K562 (cell line): ENCODE measurements at regions not wholly inside any gene's neighbourhood (a gene's known extent, or its start where the extent isn't known, plus 50 kb on each side); places are given as distances from the start of the nearest gene placed in this dataset.
A peak's percentile ranks its signal among the peaks of the same experiment; 100 is the strongest.

ENCODE experiments used
- ATAC-seq: fragments of 200-7000 bp; cut with Tn5 transposase; 3 replicates; pipeline ENCODE4 v1.9.1; 2020; ENCODE audit warnings: moderate library complexity
- BruUV-seq: library from RNA; stranded (reverse); fragments of 400-500 nt; replicated peaks from 2 replicates; lab custom pipeline; 2021; lab: Mats Ljungman, UMichigan
- CTCF ChIA-PET: fragments of 300-600 bp; formaldehyde crosslinking; extraction: SDS; loops from one replicate; lab custom pipeline; 2021; ENCODE audit warnings: low intra/inter-chr PET ratio; lab: Yijun Ruan, JAX
- POLR2A ChIA-PET: fragments of 300-600, 350-650 bp; sonication (Branson Sonifier 250); formaldehyde crosslinking; extraction: SDS; loops from one replicate; lab custom pipeline; 2021; ENCODE audit warnings: antibody characterized with exemption, inconsistent platforms; lab: Yijun Ruan, JAX
- DNase-seq, 4 experiments: peaks; one replicate each; pipeline versions ENCODE4 v3.0.0 to v3.0.0-alpha.2; 2011 to 2018; ENCODE audit warnings: low spot score in 3 of 4, mixed read lengths in 3 of 4; ENCODE audit errors: extremely low read depth in 1 of 4
- FAIRE-seq: peaks from 2 replicates; lab custom pipeline; 2011; peaks lifted over from hg19 to GRCh38; lab: Jason Lieb, UNC
- H2AFZ ChIP-seq: 2 replicates; pipeline ENCODE4 v1.6.0; 2011; ENCODE audit warnings: low read depth, low read length, control low read depth, inconsistent platforms
- H3K27ac ChIP-seq: fragments of 200-600 bp; 3 replicates; pipeline ENCODE4 v1.8.0; 2011; ENCODE audit warnings: low read depth, mild to moderate bottlenecking, control low read depth, inconsistent platforms, low read length, moderate library complexity, mixed read lengths; ENCODE audit errors: extremely low read depth
- H3K27me3 ChIP-seq, 2 experiments: fragments of 300-600 bp in 1 of 2; 2 replicates in 1 of 2; 3 replicates in 1 of 2; pipeline versions ENCODE4 v1.6.0 to v1.8.0; 2011; ENCODE audit warnings: inconsistent platforms in 2 of 2, low read length in 2 of 2, mild to moderate bottlenecking in 1 of 2, mixed read lengths in 1 of 2, moderate library complexity in 1 of 2; ENCODE audit not compliant: control insufficient read depth in 2 of 2, insufficient read depth in 2 of 2
- H3K36me3 ChIP-seq: fragments of 300-600 bp; 3 replicates; pipeline ENCODE4 v1.8.0; 2011; ENCODE audit warnings: mild to moderate bottlenecking, low read length, inconsistent platforms; ENCODE audit not compliant: control insufficient read depth, insufficient read depth
- H3K4me1 ChIP-seq, 2 experiments: fragments of 200-600 bp in 1 of 2; replicated peaks in 1 of 2; 2 replicates in 1 of 2; 3 replicates in 1 of 2; pipeline versions ENCODE4 v1.5.1 to v1.8.0; 2011; ENCODE audit warnings: inconsistent platforms in 2 of 2, low read length in 2 of 2, mild to moderate bottlenecking in 1 of 2, mixed read lengths in 1 of 2, moderate library complexity in 1 of 2; ENCODE audit not compliant: control insufficient read depth in 2 of 2, insufficient read depth in 2 of 2
- H3K4me2 ChIP-seq: 2 replicates; pipeline ENCODE4 v1.6.1; 2011; ENCODE audit warnings: low read length, control low read depth, inconsistent platforms, mixed read lengths; ENCODE audit not compliant: insufficient read depth
- H3K4me3 ChIP-seq: fragments of 200-600 bp; sonication (generic), shearing (Covaris generic); 2 replicates; pipeline ENCODE4 v1.5.1; 2016; ENCODE audit warnings: control low read depth, inconsistent platforms
- H3K79me2 ChIP-seq: fragments of 200-600 bp; 3 replicates; pipeline ENCODE4 v1.8.0; 2011; ENCODE audit warnings: low read length, inconsistent platforms; ENCODE audit not compliant: control insufficient read depth, insufficient read depth
- H3K9ac ChIP-seq, 2 experiments: 2 replicates each; pipeline versions ENCODE4 v1.6.0 to v1.6.1; 2011; ENCODE audit warnings: low read depth in 2 of 2, low read length in 2 of 2, control low read depth in 1 of 2, inconsistent platforms in 1 of 2, mild to moderate bottlenecking in 1 of 2, mixed read lengths in 1 of 2; ENCODE audit not compliant: insufficient read depth in 1 of 2
- H3K9me1 ChIP-seq: one replicate; pipeline ENCODE4 v1.6.0; 2011; ENCODE audit warnings: inconsistent platforms, mild to moderate bottlenecking, low read length, moderate library complexity; ENCODE audit not compliant: control insufficient read depth, insufficient read depth
- H3K9me3 ChIP-seq: replicated peaks from 2 replicates; pipeline ENCODE4 v1.5.1; 2011; ENCODE audit warnings: low read depth, low read length, inconsistent platforms; ENCODE audit not compliant: control insufficient read depth, insufficient read depth
- H4K20me1 ChIP-seq: replicated peaks from 2 replicates; pipeline ENCODE4 v1.6.1; 2011; ENCODE audit warnings: low read length, inconsistent platforms, mixed read lengths; ENCODE audit not compliant: control insufficient read depth, insufficient read depth
- CEBPG ChIP-seq, 3 experiments: fragments of 200-800 bp in 1 of 3; sonication (Bioruptor generic) in 1 of 3; sonication (generic) in 1 of 3; formaldehyde crosslinking in 1 of 3; IDR thresholded peaks in 2 of 3; conservative IDR thresholded peaks in 1 of 3; 2 replicates each; pipeline versions ENCODE4 v1.6.1 to v1.8.0; 2016 to 2022; ENCODE audit warnings: missing compliant biosample characterization in 2 of 3, missing genetic modification characterization in 2 of 3, mild to moderate bottlenecking in 1 of 3, missing genetic modification reagents in 1 of 3
- FOXK2 ChIP-seq, 2 experiments: fragments of 450-650 bp; IDR thresholded peaks in 1 of 2; conservative IDR thresholded peaks in 1 of 2; 2 replicates each; pipeline ENCODE4 v1.6.1; 2016; ENCODE audit warnings: low read depth in 2 of 2, mild to moderate bottlenecking in 1 of 2
- SUPT5H ChIP-seq: fragments of 450-650 bp; IDR thresholded peaks from 2 replicates; pipeline ENCODE4 v1.6.1; 2016
- TGIF2 ChIP-seq: sonication (generic); formaldehyde crosslinking; IDR thresholded peaks from 2 replicates; pipeline ENCODE4 v1.8.1; 2022; ENCODE audit warnings: mild to moderate bottlenecking, missing genetic modification reagents, moderate library complexity
- ZFP36 ChIP-seq: fragments of 150-350 bp; IDR thresholded peaks from 2 replicates; pipeline ENCODE4 v1.6.1; 2018; ENCODE audit warnings: low read length, low read depth; ENCODE audit not compliant: partially characterized antibody
- ZNF316 ChIP-seq: fragments of 450-650 bp; IDR thresholded peaks from 2 replicates; pipeline ENCODE4 v1.6.1; 2016
- ZNF76 ChIP-seq: fragments of 250-450 bp; sonication (Bioruptor Pico); IDR thresholded peaks from 2 replicates; pipeline ENCODE4 v1.4.0; 2020; ENCODE audit warnings: mild to moderate bottlenecking, moderate library complexity, borderline replicate concordance
- WGBS: fragments of 100-300 bp; shearing (Covaris generic); methylation state at CpG from one replicate; pipeline ENCODE4 v1.1.6; 2016; ENCODE audit warnings: low coverage, mixed read lengths; ENCODE audit not compliant: insufficient coverage; ENCODE audit errors: missing lambda C conversion rate; 5-methylcytosine and 5-hydroxymethylcytosine counted together
- in situ Hi-C: fragments of 300-500 bp; cut with MboI; formaldehyde crosslinking; loops from 4 replicates; pipeline ENCODE4 v1.15.0; 2018; ENCODE audit warnings: inconsistent platforms, mixed read lengths
- intact Hi-C: fragments of 100-400 bp; cut with micrococcal nuclease; formaldehyde crosslinking; loops from 2 replicates; pipeline ENCODE4 v1.14.2; 2022
- TF ChIP-seq, protein P1 (sequence below): fragments of 150-350 bp; conservative IDR thresholded peaks from 2 replicates; pipeline ENCODE4 v1.6.1; 2014; ENCODE audit warnings: low read length

DNA sequence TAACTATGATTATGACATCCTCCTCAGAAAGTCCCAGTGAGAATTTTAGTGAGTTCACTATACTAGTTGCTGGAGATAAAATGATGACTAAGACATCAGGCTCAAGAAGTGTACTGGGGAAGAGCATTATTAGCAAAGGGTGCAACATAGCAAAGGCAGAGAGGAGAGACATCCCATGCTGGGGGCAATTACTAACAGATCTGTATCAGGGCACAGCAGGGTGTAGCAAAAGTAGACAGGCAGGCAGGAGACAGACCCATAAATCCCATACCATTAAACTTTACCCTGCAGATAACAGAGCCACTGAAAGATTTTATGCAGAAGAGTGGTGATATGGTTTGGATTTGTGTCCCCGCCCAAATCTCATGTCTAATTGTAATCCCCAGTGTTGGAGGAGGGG is 161.7 kb downstream of the SP3 start (continued):
- peak; percentile 56 for TF ChIP-seq ZNF316
- no peak for TF ChIP-seq SUPT5H

DNA sequence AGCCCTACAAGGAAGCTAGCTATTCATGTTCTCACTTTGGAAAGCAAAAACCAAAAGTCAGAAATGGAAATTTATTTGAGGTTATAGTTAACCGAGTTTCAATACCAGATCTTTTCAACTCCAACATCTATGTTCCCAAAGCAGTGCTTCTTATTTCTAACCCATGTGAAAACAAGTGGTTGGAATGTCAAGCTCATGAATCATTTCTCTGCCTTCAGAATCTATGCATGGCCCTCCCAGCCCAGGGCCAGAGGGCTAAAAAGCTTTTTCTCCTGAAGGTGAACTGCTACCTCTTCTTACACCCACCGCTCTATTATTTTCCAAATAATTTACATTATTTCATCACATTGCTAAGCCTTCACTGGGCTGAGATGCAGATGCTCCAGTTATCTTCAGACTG is 158.4 kb downstream of the SP3 start:
- 0% methylated on average over 2 of the region's 2 CpGs for WGBS
- no peak overlapping the region for H2AFZ ChIP-seq
- POLR2A ChIA-PET: interaction anchor here (0.9 to 1.1 kb wide), 2 partner anchors 9 to 12 kb away, joined by 3 read pairs; no protein-coding TSS in a partner anchor
- in situ Hi-C loops (no loop called here), intact Hi-C loops (no loop called here)
- no peaks in the 10 kb centered on the region for H4K20me1 ChIP-seq
- ATAC-seq (no peak), DNase-seq (no peak), FAIRE-seq (no peak)
- H3K27ac ChIP-seq: no peak overlapping the region
- H3K36me3 ChIP-seq: no peaks in the 10 kb centered on the region
- H3K9me1 ChIP-seq: no peaks in the 10 kb centered on the region
- no peaks in the 10 kb centered on the region for H3K79me2 ChIP-seq
- H3K4me1 ChIP-seq: no peaks in the 10 kb centered on the region
- no peak overlapping the region for H3K4me2 ChIP-seq
- no peaks in the 10 kb centered on the region for H3K9me3 ChIP-seq
- BruUV-seq: no TSS peak
- H3K27me3 ChIP-seq: peaks cover 8 to 39% of the 10 kb centered on the region in 2 experiments; a peak in 4 of 5 replicates
- H3K4me3 ChIP-seq: no peak overlapping the region
- no peak overlapping the region for H3K9ac ChIP-seq
- CTCF ChIA-PET: no interaction called here
- TF ChIP-seq, protein P1, sequence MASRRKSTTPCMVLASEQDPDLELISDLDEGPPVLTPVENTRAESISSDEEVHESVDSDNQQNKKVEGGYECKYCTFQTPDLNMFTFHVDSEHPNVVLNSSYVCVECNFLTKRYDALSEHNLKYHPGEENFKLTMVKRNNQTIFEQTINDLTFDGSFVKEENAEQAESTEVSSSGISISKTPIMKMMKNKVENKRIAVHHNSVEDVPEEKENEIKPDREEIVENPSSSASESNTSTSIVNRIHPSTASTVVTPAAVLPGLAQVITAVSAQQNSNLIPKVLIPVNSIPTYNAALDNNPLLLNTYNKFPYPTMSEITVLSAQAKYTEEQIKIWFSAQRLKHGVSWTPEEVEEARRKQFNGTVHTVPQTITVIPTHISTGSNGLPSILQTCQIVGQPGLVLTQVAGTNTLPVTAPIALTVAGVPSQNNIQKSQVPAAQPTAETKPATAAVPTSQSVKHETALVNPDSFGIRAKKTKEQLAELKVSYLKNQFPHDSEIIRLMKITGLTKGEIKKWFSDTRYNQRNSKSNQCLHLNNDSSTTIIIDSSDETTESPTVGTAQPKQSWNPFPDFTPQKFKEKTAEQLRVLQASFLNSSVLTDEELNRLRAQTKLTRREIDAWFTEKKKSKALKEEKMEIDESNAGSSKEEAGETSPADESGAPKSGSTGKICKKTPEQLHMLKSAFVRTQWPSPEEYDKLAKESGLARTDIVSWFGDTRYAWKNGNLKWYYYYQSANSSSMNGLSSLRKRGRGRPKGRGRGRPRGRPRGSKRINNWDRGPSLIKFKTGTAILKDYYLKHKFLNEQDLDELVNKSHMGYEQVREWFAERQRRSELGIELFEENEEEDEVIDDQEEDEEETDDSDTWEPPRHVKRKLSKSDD: no peak
- TF ChIP-seq ZNF76 (CRISPR knock-in tag): no peak
- no peak for TF ChIP-seq TGIF2
- no peak for TF ChIP-seq CEBPG (CRISPR knock-in tag; IDR thresholded peaks at IDR 0.05)
- TF ChIP-seq CEBPG (tag; conservative IDR thresholded peaks at IDR 0.05 in 1 of 2, IDR thresholded peaks at IDR 0.05 in 1 of 2): no peak
- no peak for TF ChIP-seq ZFP36
- TF ChIP-seq FOXK2 (conservative IDR thresholded peaks at IDR 0.05 in 1 of 2, IDR thresholded peaks at IDR 0.05 in 1 of 2; ENCODE audit: low read depth in 2 of 2): no peak
